KMS-11 (cell line): ENCODE measurements at regions not wholly inside any gene's neighbourhood (a gene's known extent, or its start where the extent isn't known, plus 50 kb on each side); places are given as distances from the start of the nearest gene placed in this dataset.

ENCODE experiments used
- H2AFZ ChIP-seq: fragments of 200-600 bp; sonication (generic); 2 replicates; pipeline ENCODE4 v1.6.1; 2016; ENCODE audit warnings: antibody characterized with exemption, mixed run types, low read depth
- H3K27ac ChIP-seq: fragments of 200-600 bp; sonication (generic); 2 replicates; pipeline ENCODE4 v1.6.1; 2016; ENCODE audit warnings: mild to moderate bottlenecking, mixed run types
- H3K27me3 ChIP-seq: fragments of 200-600 bp; sonication (generic); 2 replicates; pipeline ENCODE4 v1.6.1; 2017; ENCODE audit warnings: mild to moderate bottlenecking, low read depth, mixed run types, moderate library complexity; ENCODE audit not compliant: insufficient read depth
- H3K36me3 ChIP-seq: fragments of 200-600 bp; sonication (generic); 2 replicates; pipeline ENCODE4 v1.6.1; 2017; ENCODE audit warnings: mild to moderate bottlenecking, mixed run types; ENCODE audit not compliant: insufficient read depth
- H3K4me1 ChIP-seq: fragments of 200-600 bp; sonication (generic); 2 replicates; pipeline ENCODE4 v1.6.1; 2016; ENCODE audit warnings: mild to moderate bottlenecking, low read depth, mixed run types; ENCODE audit not compliant: poor library complexity, severe bottlenecking
- H3K4me2 ChIP-seq: fragments of 200-600 bp; sonication (generic); 2 replicates; pipeline ENCODE4 v1.7.0; 2016; ENCODE audit warnings: mild to moderate bottlenecking, mixed run types
- H3K4me3 ChIP-seq: fragments of 200-600 bp; sonication (generic); IDR thresholded peaks from 2 replicates; pipeline ENCODE4 v1.6.1; 2017; ENCODE audit warnings: low read depth, low read length, mixed read lengths; ENCODE audit not compliant: insufficient read depth
- H3K79me2 ChIP-seq: fragments of 200-600 bp; sonication (generic); 2 replicates; pipeline ENCODE4 v1.6.1; 2016; ENCODE audit warnings: low read depth, mixed run types; ENCODE audit not compliant: insufficient read depth
- H3K9ac ChIP-seq: fragments of 200-600 bp; sonication (generic); 2 replicates; pipeline ENCODE4 v1.6.1; 2016; ENCODE audit warnings: mild to moderate bottlenecking, mixed run types
- H4K20me1 ChIP-seq: fragments of 200-600 bp; sonication (generic); 2 replicates; pipeline ENCODE4 v1.6.1; 2016; ENCODE audit warnings: mild to moderate bottlenecking, mixed run types; ENCODE audit not compliant: insufficient read depth
- CTCF ChIP-seq: fragments of 200-600 bp; sonication (generic); conservative IDR thresholded peaks from 2 replicates; pipeline ENCODE4 v1.6.1; 2017; ENCODE audit warnings: low read depth, mild to moderate bottlenecking, antibody characterized with exemption, low read length, moderate library complexity, mixed read lengths

- Histone ChIP-seq H3K9ac (no peak overlapping the region), H2AFZ (no peak overlapping the region), H3K4me3 (no peak overlapping the region), H3K27me3 (peaks cover 4% of the 10 kb centered on the region), H4K20me1 (no peaks in the 10 kb centered on the region), H3K4me2 (no peak overlapping the region), H3K4me1 (no peaks in the 10 kb centered on the region), H3K27ac (no peak overlapping the region), H3K79me2 (no peaks in the 10 kb centered on the region), H3K36me3 (no peaks in the 10 kb centered on the region)
- no peak for TF ChIP-seq CTCF
Observed at GRCh38 chr11:69361466-69361865, 67.5 kb downstream of the MYEOV start.

DNA sequence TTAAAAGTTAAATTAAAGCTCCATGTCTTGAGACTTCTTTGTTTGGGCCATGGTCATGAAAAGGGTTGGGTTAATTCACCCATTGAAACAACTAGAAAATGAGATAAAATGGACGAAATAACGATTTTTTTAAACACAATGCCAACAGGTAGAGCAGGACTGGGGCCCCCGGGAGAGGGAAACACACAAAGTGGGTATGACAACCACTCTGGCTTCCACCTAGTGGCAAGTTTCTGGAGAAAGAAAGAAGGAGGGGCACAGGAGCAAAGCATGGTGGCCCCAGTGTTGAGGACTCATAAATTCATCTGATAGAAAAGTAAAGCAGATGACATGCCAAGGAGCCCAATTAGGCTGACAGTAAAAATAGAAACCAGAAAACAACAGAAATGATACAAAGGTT lies 68.4 kb downstream of the MYEOV start:
- no peak overlapping the region for H3K4me3 ChIP-seq
- H4K20me1 ChIP-seq: no peaks in the 10 kb centered on the region
- H2AFZ ChIP-seq: no peak overlapping the region
- no peaks in the 10 kb centered on the region for H3K4me1 ChIP-seq
- H3K4me2 ChIP-seq: no peak overlapping the region
- H3K9ac ChIP-seq: no peak overlapping the region
- peaks cover 4% of the 10 kb centered on the region for H3K27me3 ChIP-seq
- TF ChIP-seq CTCF: no peak
- no peak overlapping the region for H3K27ac ChIP-seq
- no peaks in the 10 kb centered on the region for H3K36me3 ChIP-seq
- H3K79me2 ChIP-seq: no peaks in the 10 kb centered on the region

GRCh38 chr11:69364921-69365320 lies 71.0 kb downstream of the MYEOV start:
- H3K36me3 ChIP-seq: no peaks in the 10 kb centered on the region
- H3K4me1 ChIP-seq: no peaks in the 10 kb centered on the region
- no peak overlapping the region for H3K4me2 ChIP-seq
- H3K4me3 ChIP-seq: no peak overlapping the region
- no peak overlapping the region for H3K9ac ChIP-seq
- no peak for TF ChIP-seq CTCF
- H3K27me3 ChIP-seq: peaks cover 4% of the 10 kb centered on the region
- no peak overlapping the region for H3K27ac ChIP-seq
- H2AFZ ChIP-seq: no peak overlapping the region
- no peaks in the 10 kb centered on the region for H3K79me2 ChIP-seq
- H4K20me1 ChIP-seq: no peaks in the 10 kb centered on the region

DNA sequence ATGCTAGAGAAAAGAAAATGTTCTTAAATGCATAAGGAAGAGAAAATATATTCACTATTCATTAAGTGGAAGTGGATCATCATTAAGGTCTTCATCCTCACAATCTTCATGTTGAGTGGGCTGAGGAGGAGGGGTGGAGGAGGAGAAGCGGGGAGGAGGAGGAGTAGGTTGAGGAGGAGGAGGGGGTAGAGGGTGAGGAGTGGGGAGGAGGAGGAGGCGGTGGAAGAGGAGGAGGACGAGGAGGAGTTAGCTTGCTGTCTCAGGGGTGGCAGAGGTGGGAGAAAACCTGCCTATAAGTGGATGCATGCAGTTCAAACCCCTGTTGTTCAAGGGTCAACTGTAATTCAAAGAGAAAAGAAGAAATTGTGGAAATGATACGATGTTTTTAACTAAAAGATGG lies 71.6 kb downstream of the MYEOV start:
- H3K79me2 ChIP-seq: no peaks in the 10 kb centered on the region
- no peak overlapping the region for H3K4me2 ChIP-seq
- no peak overlapping the region for H2AFZ ChIP-seq
- H3K4me1 ChIP-seq: no peaks in the 10 kb centered on the region
- no peak overlapping the region for H3K4me3 ChIP-seq
- no peaks in the 10 kb centered on the region for H4K20me1 ChIP-seq
- no peaks in the 10 kb centered on the region for H3K36me3 ChIP-seq
- no peak overlapping the region for H3K27ac ChIP-seq
- H3K9ac ChIP-seq: no peak overlapping the region
- no peak for TF ChIP-seq CTCF
- peaks cover 4% of the 10 kb centered on the region for H3K27me3 ChIP-seq

- H3K4me1 ChIP-seq: no peaks in the 10 kb centered on the region
- no peak overlapping the region for H3K4me2 ChIP-seq
- no peaks in the 10 kb centered on the region for H3K79me2 ChIP-seq
- no peak overlapping the region for H3K4me3 ChIP-seq
- no peaks in the 10 kb centered on the region for H4K20me1 ChIP-seq
- H3K9ac ChIP-seq: no peak overlapping the region
- H3K27me3 ChIP-seq: peaks cover 4% of the 10 kb centered on the region
- H3K36me3 ChIP-seq: no peaks in the 10 kb centered on the region
- no peak overlapping the region for H2AFZ ChIP-seq
- no peak overlapping the region for H3K27ac ChIP-seq
- no peak for TF ChIP-seq CTCF
Observed at GRCh38 chr11:69366591-69366990, 72.6 kb downstream of the MYEOV start.
